ENCODE measurements at regions not wholly inside any gene's neighbourhood (a gene's known extent, or its start where the extent isn't known, plus 50 kb on each side); places are given as distances from the start of the nearest gene placed in this dataset.
"Not testable (repeated sequence)": the region's sequence is repeated elsewhere in the genome, so short reads cannot be mapped to it uniquely, and the experiment has no call there.

- H3K9ac ChIP-seq (ENCODE audit: low read length in 2 of 2): peak overlapping the region in 1 of 2 donors; percentile 42
- H3K4me1 ChIP-seq (ENCODE audit: control insufficient read depth, insufficient read depth, low read length): no peaks in the 10 kb centered on the region
- peak overlapping the region; percentile 51 to 71 for H3K4me3 ChIP-seq (ENCODE audit: low read length in 2 of 2)
- no peaks in the 10 kb centered on the region for H3K9me3 ChIP-seq (ENCODE audit: control insufficient read depth in 2 of 2, low read length in 2 of 2)
- no peak overlapping the region for H3K27ac ChIP-seq (ENCODE audit: low read length)
- H3K36me3 ChIP-seq (ENCODE audit: control insufficient read depth in 2 of 2, insufficient read depth in 2 of 2, low read length in 2 of 2): no peaks in the 10 kb centered on the region
- H3K27me3 ChIP-seq (ENCODE audit: control insufficient read depth in 1 of 2, insufficient read depth in 2 of 2, low read length in 2 of 2): peaks cover 14 to 33% of the 10 kb centered on the region in 2 donors
These were observed 133.0 kb downstream of the GPX5 start for GRCh38 chr6:28658475-28659249.

- Histone ChIP-seq H3K4me3 (ENCODE audit: low read length in 2 of 2) (peak overlapping the region; percentile 21 to 71), H3K36me3 (ENCODE audit: control insufficient read depth in 2 of 2, insufficient read depth in 2 of 2, low read length in 2 of 2) (no peaks in the 10 kb centered on the region), H3K4me1 (ENCODE audit: control insufficient read depth, insufficient read depth, low read length) (no peaks in the 10 kb centered on the region), H3K9ac (ENCODE audit: low read length in 2 of 2) (no peak overlapping the region), H3K27me3 (ENCODE audit: control insufficient read depth in 1 of 2, insufficient read depth in 2 of 2, low read length in 2 of 2) (peaks cover 14 to 33% of the 10 kb centered on the region in 2 donors), H3K27ac (ENCODE audit: low read length) (no peak overlapping the region), H3K9me3 (ENCODE audit: control insufficient read depth in 2 of 2, low read length in 2 of 2) (no peaks in the 10 kb centered on the region)
These were observed 133.5 kb downstream of the GPX5 start for GRCh38 chr6:28659250-28659566.

GRCh38 chr6:28661097-28661713, 135.5 kb downstream of the GPX5 start:
- Histone ChIP-seq H3K9me3 (ENCODE audit: control insufficient read depth in 2 of 2, low read length in 2 of 2) (no peaks in the 10 kb centered on the region), H3K4me1 (ENCODE audit: control insufficient read depth, insufficient read depth, low read length) (no peaks in the 10 kb centered on the region), H3K27me3 (ENCODE audit: control insufficient read depth in 1 of 2, insufficient read depth in 2 of 2, low read length in 2 of 2) (peaks cover 14 to 33% of the 10 kb centered on the region in 2 donors), H3K27ac (ENCODE audit: low read length) (no peak overlapping the region), H3K36me3 (ENCODE audit: control insufficient read depth in 2 of 2, insufficient read depth in 2 of 2, low read length in 2 of 2) (no peaks in the 10 kb centered on the region), H3K9ac (ENCODE audit: low read length in 2 of 2) (no peak overlapping the region), H3K4me3 (ENCODE audit: low read length in 2 of 2) (no peak overlapping the region)

- Histone ChIP-seq H3K27ac (ENCODE audit: low read length) (no peak overlapping the region), H3K4me3 (ENCODE audit: low read length in 2 of 2) (no peak overlapping the region), H3K27me3 (ENCODE audit: control insufficient read depth in 1 of 2, insufficient read depth in 2 of 2, low read length in 2 of 2) (peaks cover 4 to 6% of the 10 kb centered on the region in 2 donors), H3K9me3 (ENCODE audit: control insufficient read depth in 2 of 2, low read length in 2 of 2) (no peaks in the 10 kb centered on the region), H3K36me3 (ENCODE audit: control insufficient read depth in 2 of 2, insufficient read depth in 2 of 2, low read length in 2 of 2) (no peaks in the 10 kb centered on the region), H3K4me1 (ENCODE audit: control insufficient read depth, insufficient read depth, low read length) (no peaks in the 10 kb centered on the region), H3K9ac (ENCODE audit: low read length in 2 of 2) (no peak overlapping the region)
These were observed 139.3 kb downstream of the GPX5 start for GRCh38 chr6:28664870-28665396.

GRCh38 chr6:28673417-28673786, 147.7 kb downstream of the GPX5 start:
- H3K4me3 ChIP-seq (ENCODE audit: low read length in 2 of 2): no peak overlapping the region
- H3K27ac ChIP-seq (ENCODE audit: low read length): no peak overlapping the region
- H3K9ac ChIP-seq (ENCODE audit: low read length in 2 of 2): no peak overlapping the region
- H3K36me3 ChIP-seq (ENCODE audit: control insufficient read depth in 2 of 2, insufficient read depth in 2 of 2, low read length in 2 of 2): no peaks in the 10 kb centered on the region
- peaks cover 6% of the 10 kb centered on the region for H3K4me1 ChIP-seq (ENCODE audit: control insufficient read depth, insufficient read depth, low read length)
- peaks cover 17 to 23% of the 10 kb centered on the region in 2 donors for H3K27me3 ChIP-seq (ENCODE audit: control insufficient read depth in 1 of 2, insufficient read depth in 2 of 2, low read length in 2 of 2)
- no peaks in the 10 kb centered on the region for H3K9me3 ChIP-seq (ENCODE audit: control insufficient read depth in 2 of 2, low read length in 2 of 2)

GRCh38 chr6:28673787-28674671, 148.3 kb downstream of the GPX5 start:
- Histone ChIP-seq H3K36me3 (ENCODE audit: control insufficient read depth in 2 of 2, insufficient read depth in 2 of 2, low read length in 2 of 2) (no peaks in the 10 kb centered on the region), H3K27ac (ENCODE audit: low read length) (no peak overlapping the region), H3K9me3 (ENCODE audit: control insufficient read depth in 2 of 2, low read length in 2 of 2) (no peaks in the 10 kb centered on the region), H3K4me3 (ENCODE audit: low read length in 2 of 2) (peak overlapping the region in 1 of 2 donors; percentile 29), H3K27me3 (ENCODE audit: control insufficient read depth in 1 of 2, insufficient read depth in 2 of 2, low read length in 2 of 2) (peaks cover 17 to 25% of the 10 kb centered on the region in 2 donors), H3K4me1 (ENCODE audit: control insufficient read depth, insufficient read depth, low read length) (peaks cover 6% of the 10 kb centered on the region), H3K9ac (ENCODE audit: low read length in 2 of 2) (no peak overlapping the region)

GRCh38 chr6:28675600-28675999, 149.9 kb downstream of the GPX5 start:
- H3K9ac ChIP-seq (ENCODE audit: low read length in 2 of 2): no peak overlapping the region
- peaks cover 6% of the 10 kb centered on the region for H3K4me1 ChIP-seq (ENCODE audit: control insufficient read depth, insufficient read depth, low read length)
- H3K36me3 ChIP-seq (ENCODE audit: control insufficient read depth in 2 of 2, insufficient read depth in 2 of 2, low read length in 2 of 2): no peaks in the 10 kb centered on the region
- no peak overlapping the region for H3K27ac ChIP-seq (ENCODE audit: low read length)
- no peak overlapping the region for H3K4me3 ChIP-seq (ENCODE audit: low read length in 2 of 2)
- H3K27me3 ChIP-seq (ENCODE audit: control insufficient read depth in 1 of 2, insufficient read depth in 2 of 2, low read length in 2 of 2): peaks cover 17 to 22% of the 10 kb centered on the region in 2 donors
- no peaks in the 10 kb centered on the region for H3K9me3 ChIP-seq (ENCODE audit: control insufficient read depth in 2 of 2, low read length in 2 of 2)

GRCh38 chr6:28682542-28682941, 156.9 kb downstream of the GPX5 start:
- no peak overlapping the region for H3K9ac ChIP-seq (ENCODE audit: low read length in 2 of 2)
- H3K36me3 ChIP-seq (ENCODE audit: control insufficient read depth in 2 of 2, insufficient read depth in 2 of 2, low read length in 2 of 2): no peaks in the 10 kb centered on the region
- no peaks in the 10 kb centered on the region for H3K9me3 ChIP-seq (ENCODE audit: control insufficient read depth in 2 of 2, low read length in 2 of 2)
- peaks cover 5 to 9% of the 10 kb centered on the region in 2 donors for H3K27me3 ChIP-seq (ENCODE audit: control insufficient read depth in 1 of 2, insufficient read depth in 2 of 2, low read length in 2 of 2)
- H3K4me3 ChIP-seq (ENCODE audit: low read length in 2 of 2): no peak overlapping the region
- H3K27ac ChIP-seq (ENCODE audit: low read length): no peak overlapping the region
- H3K4me1 ChIP-seq (ENCODE audit: control insufficient read depth, insufficient read depth, low read length): no peaks in the 10 kb centered on the region

- H3K9ac ChIP-seq (ENCODE audit: low read length in 2 of 2); H3K4me1 ChIP-seq (ENCODE audit: control insufficient read depth, insufficient read depth, low read length); H3K9me3 ChIP-seq (ENCODE audit: control insufficient read depth in 2 of 2, low read length in 2 of 2); H3K27ac ChIP-seq (ENCODE audit: low read length); H3K36me3 ChIP-seq (ENCODE audit: control insufficient read depth in 2 of 2, insufficient read depth in 2 of 2, low read length in 2 of 2); H3K27me3 ChIP-seq (ENCODE audit: control insufficient read depth in 1 of 2, insufficient read depth in 2 of 2, low read length in 2 of 2); H3K4me3 ChIP-seq (ENCODE audit: low read length in 2 of 2): not testable (repeated sequence)
These were observed 157.4 kb downstream of the GPX5 start for GRCh38 chr6:28682956-28683685.

- Histone ChIP-seq H3K9ac (ENCODE audit: low read length in 2 of 2) (no peak overlapping the region), H3K4me1 (ENCODE audit: control insufficient read depth, insufficient read depth, low read length) (no peaks in the 10 kb centered on the region), H3K36me3 (ENCODE audit: control insufficient read depth in 2 of 2, insufficient read depth in 2 of 2, low read length in 2 of 2) (no peaks in the 10 kb centered on the region), H3K27ac (ENCODE audit: low read length) (no peak overlapping the region), H3K9me3 (ENCODE audit: control insufficient read depth in 2 of 2, low read length in 2 of 2) (no peaks in the 10 kb centered on the region), H3K4me3 (ENCODE audit: low read length in 2 of 2) (no peak overlapping the region), H3K27me3 (ENCODE audit: control insufficient read depth in 1 of 2, insufficient read depth in 2 of 2, low read length in 2 of 2) (peaks cover 5 to 7% of the 10 kb centered on the region in 2 donors)
These were observed 158.4 kb downstream of the GPX5 start for GRCh38 chr6:28683945-28684538.
